ENCODE measurements at regions not wholly inside any gene's neighbourhood (a gene's known extent, or its start where the extent isn't known, plus 50 kb on each side); places are given as distances from the start of the nearest gene placed in this dataset.
"Not testable (repeated sequence)": the region's sequence is repeated elsewhere in the genome, so short reads cannot be mapped to it uniquely, and the experiment has no call there.

DNA sequence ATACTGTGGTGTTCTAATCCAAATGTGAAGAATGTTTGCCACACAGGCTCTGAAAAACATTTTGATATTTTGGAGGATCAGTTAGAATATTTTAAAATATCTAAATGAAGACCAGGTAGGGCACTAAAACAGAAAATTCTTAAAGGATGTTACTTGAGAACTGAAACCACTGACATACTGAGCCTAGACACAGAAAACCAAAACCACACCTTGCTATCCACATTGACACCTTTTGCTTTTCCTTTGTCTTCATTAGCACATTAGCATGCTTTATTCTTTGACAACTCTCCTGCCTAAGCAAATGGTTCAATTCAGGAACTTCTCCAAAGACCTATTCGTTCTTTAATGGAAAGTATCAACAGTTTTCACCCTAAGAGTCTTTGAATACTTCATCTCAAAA, 835.9 kb upstream of the GRM7 start:
- H3K27ac ChIP-seq (ENCODE audit: low read length): no peak overlapping the region
- H3K4me3 ChIP-seq (ENCODE audit: low read depth in 1 of 2, low read length in 2 of 2): no peak overlapping the region
- no peaks in the 10 kb centered on the region for H3K4me1 ChIP-seq (ENCODE audit: control insufficient read depth in 1 of 2, insufficient read depth in 2 of 2, low read length in 2 of 2)
- no peaks in the 10 kb centered on the region for H3K27me3 ChIP-seq (ENCODE audit: low read depth, low read length)
- peaks cover 0 to 11% of the 10 kb centered on the region in 2 donors for H3K9me3 ChIP-seq (ENCODE audit: control insufficient read depth in 1 of 2, low read length in 2 of 2)
- H3K36me3 ChIP-seq (ENCODE audit: control insufficient read depth in 1 of 2, insufficient read depth in 2 of 2, low read length in 2 of 2): no peaks in the 10 kb centered on the region

DNA sequence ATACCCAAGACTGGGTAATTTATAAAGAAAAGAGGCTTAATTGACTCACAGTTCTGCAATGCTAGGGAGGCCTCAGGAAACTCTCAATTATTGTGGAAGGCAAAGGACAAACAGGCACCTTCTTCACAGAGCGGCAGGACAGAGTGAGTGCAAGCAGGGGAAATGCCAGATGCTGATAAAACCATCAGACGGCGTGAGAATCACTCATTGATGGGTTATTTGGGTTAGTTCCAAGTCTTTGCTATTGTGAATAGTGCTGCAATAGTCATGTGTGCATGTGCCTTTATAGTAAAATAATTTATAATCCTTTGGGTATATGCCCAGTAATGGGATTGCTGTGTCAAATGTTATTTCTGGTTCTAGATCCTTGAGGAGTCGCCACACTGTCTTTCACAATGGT, 830.3 kb upstream of the GRM7 start:
- not testable (repeated sequence) for H3K36me3 ChIP-seq (ENCODE audit: control insufficient read depth in 1 of 2, insufficient read depth in 2 of 2, low read length in 2 of 2)

DNA sequence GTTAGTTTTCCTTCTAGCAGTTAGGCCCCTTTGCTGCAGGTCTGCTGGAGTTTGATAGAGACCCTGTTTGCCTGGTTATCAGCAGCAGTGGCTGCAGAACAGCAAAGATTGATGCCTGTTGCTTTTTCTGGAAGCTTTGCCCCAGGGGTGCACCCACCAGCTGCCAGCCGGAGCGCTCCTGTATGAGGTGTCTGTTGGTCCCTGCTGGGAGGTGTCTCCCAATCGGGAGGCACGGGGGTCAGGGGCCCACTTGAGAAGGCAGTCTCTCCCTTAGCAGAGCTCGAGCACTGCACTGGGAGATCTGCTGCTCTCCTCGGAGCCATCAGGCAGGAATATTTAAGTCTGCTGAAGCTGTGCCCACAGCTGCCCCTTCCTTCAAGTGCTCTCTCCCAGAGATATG, 825.3 kb upstream of the GRM7 start:
- H3K27ac ChIP-seq (ENCODE audit: low read length): no peak overlapping the region
- H3K36me3 ChIP-seq (ENCODE audit: control insufficient read depth in 1 of 2, insufficient read depth in 2 of 2, low read length in 2 of 2): no peaks in the 10 kb centered on the region
- H3K27me3 ChIP-seq (ENCODE audit: low read depth, low read length): no peaks in the 10 kb centered on the region
- no peaks in the 10 kb centered on the region for H3K4me1 ChIP-seq (ENCODE audit: control insufficient read depth in 1 of 2, insufficient read depth in 2 of 2, low read length in 2 of 2)
- H3K4me3 ChIP-seq (ENCODE audit: low read depth in 1 of 2, low read length in 2 of 2): no peak overlapping the region
- peaks cover 0 to 5% of the 10 kb centered on the region in 2 donors for H3K9me3 ChIP-seq (ENCODE audit: control insufficient read depth in 1 of 2, low read length in 2 of 2)

More for the DNA sequence above, 830.3 kb upstream of the GRM7 start:
- H3K27ac ChIP-seq (ENCODE audit: low read length); H3K27me3 ChIP-seq (ENCODE audit: low read depth, low read length); H3K4me3 ChIP-seq (ENCODE audit: low read depth in 1 of 2, low read length in 2 of 2); H3K4me1 ChIP-seq (ENCODE audit: control insufficient read depth in 1 of 2, insufficient read depth in 2 of 2, low read length in 2 of 2); H3K9me3 ChIP-seq (ENCODE audit: control insufficient read depth in 1 of 2, low read length in 2 of 2): not testable (repeated sequence)

DNA sequence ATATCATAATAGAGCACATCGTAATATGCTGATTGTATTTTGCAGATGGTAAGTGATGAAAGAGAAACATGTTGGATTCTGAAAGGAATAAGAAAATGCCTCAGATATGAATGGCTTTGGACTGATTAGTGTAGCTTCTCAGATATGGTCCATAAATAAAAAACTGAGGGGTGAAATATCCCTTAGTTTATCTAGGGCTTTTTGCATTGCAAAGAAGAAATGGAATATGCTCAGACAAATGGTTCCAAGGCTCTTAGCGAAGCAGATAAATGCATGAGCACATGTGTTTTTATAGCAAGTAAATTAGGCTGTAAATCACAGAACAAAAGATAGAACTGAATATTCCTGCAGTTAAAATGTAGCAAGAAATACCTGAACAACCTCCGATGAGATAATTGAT, 820.9 kb upstream of the GRM7 start:
- H3K9me3 ChIP-seq (ENCODE audit: control insufficient read depth in 1 of 2, low read length in 2 of 2): peaks cover 0 to 3% of the 10 kb centered on the region in 2 donors
- no peak overlapping the region for H3K4me3 ChIP-seq (ENCODE audit: low read depth in 1 of 2, low read length in 2 of 2)
- no peaks in the 10 kb centered on the region for H3K36me3 ChIP-seq (ENCODE audit: control insufficient read depth in 1 of 2, insufficient read depth in 2 of 2, low read length in 2 of 2)
- no peaks in the 10 kb centered on the region for H3K27me3 ChIP-seq (ENCODE audit: low read depth, low read length)
- no peak overlapping the region for H3K27ac ChIP-seq (ENCODE audit: low read length)
- no peaks in the 10 kb centered on the region for H3K4me1 ChIP-seq (ENCODE audit: control insufficient read depth in 1 of 2, insufficient read depth in 2 of 2, low read length in 2 of 2)

DNA sequence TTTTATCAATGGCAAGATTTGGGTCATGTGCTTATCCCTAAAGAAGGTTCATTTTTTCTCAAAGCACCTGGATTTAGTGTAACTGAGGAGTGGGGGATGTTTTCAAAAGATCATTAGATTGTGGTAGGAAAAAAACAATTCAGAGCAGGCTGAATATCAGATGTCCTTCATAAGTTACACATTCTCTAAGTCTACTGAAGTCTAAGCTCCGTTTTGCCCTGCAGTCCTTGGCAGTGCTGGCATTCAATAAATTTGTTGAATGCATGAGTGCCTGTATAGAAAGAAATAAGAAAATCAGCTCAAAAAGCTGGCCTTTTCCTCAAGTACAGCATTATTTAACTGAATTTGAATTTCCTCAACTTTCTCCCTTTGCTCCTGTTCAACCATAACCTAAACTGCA, 819.0 kb upstream of the GRM7 start:
- Histone ChIP-seq H3K4me1 (ENCODE audit: control insufficient read depth in 1 of 2, insufficient read depth in 2 of 2, low read length in 2 of 2) (no peaks in the 10 kb centered on the region), H3K27me3 (ENCODE audit: low read depth, low read length) (no peaks in the 10 kb centered on the region), H3K27ac (ENCODE audit: low read length) (no peak overlapping the region), H3K36me3 (ENCODE audit: control insufficient read depth in 1 of 2, insufficient read depth in 2 of 2, low read length in 2 of 2) (no peaks in the 10 kb centered on the region), H3K9me3 (ENCODE audit: control insufficient read depth in 1 of 2, low read length in 2 of 2) (peaks cover 0 to 3% of the 10 kb centered on the region in 2 donors), H3K4me3 (ENCODE audit: low read depth in 1 of 2, low read length in 2 of 2) (no peak overlapping the region)

DNA sequence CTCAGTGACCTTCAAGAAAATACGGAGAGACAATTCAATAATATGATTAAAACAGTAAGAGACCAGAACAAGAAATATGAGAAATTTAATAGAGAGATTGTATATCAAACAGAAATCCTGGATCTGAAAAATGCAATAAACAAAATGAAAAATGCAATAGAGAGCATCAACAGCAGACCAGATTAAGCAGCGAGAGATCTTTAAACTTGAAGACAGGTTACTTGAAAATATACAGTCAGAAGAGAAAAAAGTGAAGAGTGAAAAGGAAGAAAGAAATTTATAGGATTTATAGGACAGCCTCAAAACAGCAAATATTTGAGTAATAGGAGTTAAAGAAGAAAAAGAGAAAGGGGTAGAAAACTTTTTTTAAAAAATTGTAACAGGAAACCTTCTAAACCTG, 813.9 kb upstream of the GRM7 start:
- H3K4me3 ChIP-seq (ENCODE audit: low read depth in 1 of 2, low read length in 2 of 2): no peak overlapping the region
- H3K4me1 ChIP-seq (ENCODE audit: control insufficient read depth in 1 of 2, insufficient read depth in 2 of 2, low read length in 2 of 2): no peaks in the 10 kb centered on the region
- H3K27me3 ChIP-seq (ENCODE audit: low read depth, low read length): no peaks in the 10 kb centered on the region
- H3K9me3 ChIP-seq (ENCODE audit: control insufficient read depth in 1 of 2, low read length in 2 of 2): peaks cover 0 to 18% of the 10 kb centered on the region in 2 donors
- no peak overlapping the region for H3K27ac ChIP-seq (ENCODE audit: low read length)
- no peaks in the 10 kb centered on the region for H3K36me3 ChIP-seq (ENCODE audit: control insufficient read depth in 1 of 2, insufficient read depth in 2 of 2, low read length in 2 of 2)

DNA sequence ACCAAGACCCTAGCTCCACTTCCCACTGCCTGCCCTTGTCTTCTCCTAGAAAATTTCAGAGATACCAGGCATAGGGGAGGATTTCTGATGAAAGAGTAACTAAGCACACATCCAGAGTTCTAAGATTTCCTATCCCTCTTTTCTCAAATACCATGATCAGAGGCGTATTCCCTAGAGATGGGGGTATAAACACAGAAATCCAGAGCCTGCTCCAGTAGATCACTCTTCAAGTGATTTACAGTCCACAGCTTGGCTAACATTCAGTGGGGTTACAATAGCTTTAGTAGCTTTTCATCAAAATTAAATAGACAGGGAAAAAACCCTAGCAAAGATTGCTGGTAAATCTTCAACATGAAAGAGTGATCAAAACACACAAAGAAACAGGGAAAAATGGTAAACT, 800.7 kb upstream of the GRM7 start:
- no peak overlapping the region for H3K4me3 ChIP-seq (ENCODE audit: low read depth in 1 of 2, low read length in 2 of 2)

DNA sequence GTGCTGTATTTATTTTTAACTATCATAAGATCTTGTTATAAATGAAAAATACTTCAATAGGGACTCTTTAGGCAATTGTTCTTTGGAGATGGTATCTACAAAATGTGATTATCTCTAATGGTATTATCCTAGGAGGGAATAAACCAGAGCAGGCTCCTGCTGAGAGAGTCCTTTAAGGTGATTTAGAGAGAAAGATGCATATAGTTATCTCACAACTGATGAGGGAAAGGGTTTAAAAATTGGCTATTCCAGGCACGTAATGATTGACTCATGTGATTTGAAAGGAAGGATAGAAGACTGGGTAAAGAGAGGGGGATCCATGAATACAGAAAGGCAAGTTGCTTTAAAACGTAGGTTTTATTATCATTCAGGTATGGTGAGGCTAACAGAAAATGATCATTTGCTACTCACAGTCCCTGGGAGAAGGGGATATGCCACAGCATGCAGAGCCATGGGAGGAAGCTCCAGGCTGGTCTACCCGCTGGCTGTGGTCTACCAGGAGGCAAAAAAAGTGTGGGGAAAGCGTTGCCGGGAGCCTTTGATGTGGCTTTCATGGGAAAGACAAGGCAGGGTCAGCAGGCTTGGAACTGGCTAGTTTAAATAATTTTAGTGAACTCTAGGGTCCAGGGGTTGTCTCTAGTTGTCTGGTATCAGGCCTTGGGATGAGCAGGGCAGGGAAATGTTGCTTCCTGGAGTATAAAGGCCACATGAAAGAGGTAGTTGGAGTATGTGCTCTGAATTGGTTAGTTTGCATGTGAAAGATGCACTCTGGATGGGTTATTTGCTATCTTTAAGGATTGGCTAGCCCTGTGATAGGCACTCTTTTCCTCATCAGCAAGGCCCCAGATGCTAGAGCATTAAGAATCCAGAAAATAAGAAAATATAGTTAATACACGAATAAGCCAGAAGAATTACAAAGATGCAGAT, 798.4 kb upstream of the GRM7 start:
- no peak overlapping the region for H3K4me3 ChIP-seq (ENCODE audit: low read depth in 1 of 2, low read length in 2 of 2)
- H3K36me3 ChIP-seq (ENCODE audit: control insufficient read depth in 1 of 2, insufficient read depth in 2 of 2, low read length in 2 of 2): no peaks in the 10 kb centered on the region
- H3K9me3 ChIP-seq (ENCODE audit: control insufficient read depth in 1 of 2, low read length in 2 of 2): no peaks in the 10 kb centered on the region
- H3K27ac ChIP-seq (ENCODE audit: low read length): no peak overlapping the region
- H3K4me1 ChIP-seq (ENCODE audit: control insufficient read depth in 1 of 2, insufficient read depth in 2 of 2, low read length in 2 of 2): no peaks in the 10 kb centered on the region
- H3K27me3 ChIP-seq (ENCODE audit: low read depth, low read length): no peaks in the 10 kb centered on the region

More for the DNA sequence above, 800.7 kb upstream of the GRM7 start:
- no peak overlapping the region for H3K27ac ChIP-seq (ENCODE audit: low read length)
- H3K27me3 ChIP-seq (ENCODE audit: low read depth, low read length): no peaks in the 10 kb centered on the region
- H3K36me3 ChIP-seq (ENCODE audit: control insufficient read depth in 1 of 2, insufficient read depth in 2 of 2, low read length in 2 of 2): no peaks in the 10 kb centered on the region
- H3K9me3 ChIP-seq (ENCODE audit: control insufficient read depth in 1 of 2, low read length in 2 of 2): no peaks in the 10 kb centered on the region
- no peaks in the 10 kb centered on the region for H3K4me1 ChIP-seq (ENCODE audit: control insufficient read depth in 1 of 2, insufficient read depth in 2 of 2, low read length in 2 of 2)

DNA sequence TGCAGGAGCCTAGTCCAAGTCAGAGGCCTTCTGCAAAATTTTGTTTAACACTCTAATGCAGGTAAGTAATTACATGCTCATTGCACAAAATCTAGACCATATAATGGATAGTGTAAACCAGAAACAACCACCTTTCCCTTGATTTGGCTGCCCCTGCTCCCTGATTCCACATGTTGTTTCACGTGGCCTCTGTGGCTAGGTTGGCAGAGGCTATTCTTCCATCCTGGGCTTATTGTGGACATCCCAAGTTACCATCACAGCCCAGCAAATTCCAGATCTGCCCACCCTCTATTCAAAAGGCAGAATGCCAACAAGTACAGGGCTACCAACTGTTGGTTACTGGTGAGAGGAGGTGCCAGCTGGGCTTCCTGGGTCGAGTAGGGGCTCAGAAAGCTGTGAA, 794.5 kb upstream of the GRM7 start:
- Histone ChIP-seq H3K4me1 (ENCODE audit: control insufficient read depth in 1 of 2, insufficient read depth in 2 of 2, low read length in 2 of 2) (no peaks in the 10 kb centered on the region), H3K27me3 (ENCODE audit: low read depth, low read length) (no peaks in the 10 kb centered on the region), H3K36me3 (ENCODE audit: control insufficient read depth in 1 of 2, insufficient read depth in 2 of 2, low read length in 2 of 2) (no peaks in the 10 kb centered on the region), H3K9me3 (ENCODE audit: control insufficient read depth in 1 of 2, low read length in 2 of 2) (no peaks in the 10 kb centered on the region), H3K4me3 (ENCODE audit: low read depth in 1 of 2, low read length in 2 of 2) (no peak overlapping the region), H3K27ac (ENCODE audit: low read length) (no peak overlapping the region)

DNA sequence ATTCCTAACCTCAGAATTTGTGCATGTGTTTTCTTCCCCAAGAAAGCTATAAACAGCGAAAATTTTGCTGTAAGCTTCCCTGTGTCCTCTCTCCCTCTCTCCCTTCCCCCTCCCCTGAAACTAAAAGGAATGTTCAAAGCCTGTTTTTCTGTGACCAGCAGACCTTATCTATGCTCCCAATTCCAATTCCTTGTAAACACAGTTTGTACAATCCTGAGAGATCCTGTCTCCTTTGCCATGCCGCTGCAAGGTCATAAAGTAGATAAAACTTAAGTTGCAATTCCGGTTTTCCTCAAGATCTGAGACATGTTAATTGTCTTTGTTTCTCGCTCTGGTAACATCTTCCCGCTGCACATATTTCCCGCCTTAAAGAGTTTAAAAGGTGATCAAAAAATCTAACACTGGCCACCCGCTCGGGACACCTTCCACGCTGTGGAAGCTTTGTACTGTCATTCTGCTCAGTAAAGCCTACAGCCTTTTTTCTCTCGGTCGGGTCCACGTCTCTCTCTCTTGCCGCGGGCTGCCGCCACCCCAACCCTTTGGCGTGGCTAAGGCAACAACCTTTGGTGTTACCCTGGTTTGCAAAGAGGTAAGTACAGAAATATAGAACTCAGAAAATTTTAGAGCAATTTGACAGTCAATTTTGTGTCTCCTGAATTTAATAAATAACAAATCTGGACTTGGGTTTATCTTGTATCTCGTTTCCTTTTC, 793.9 kb upstream of the GRM7 start:
- H3K27ac ChIP-seq (ENCODE audit: low read length); H3K4me1 ChIP-seq (ENCODE audit: control insufficient read depth in 1 of 2, insufficient read depth in 2 of 2, low read length in 2 of 2); H3K4me3 ChIP-seq (ENCODE audit: low read depth in 1 of 2, low read length in 2 of 2); H3K36me3 ChIP-seq (ENCODE audit: control insufficient read depth in 1 of 2, insufficient read depth in 2 of 2, low read length in 2 of 2); H3K9me3 ChIP-seq (ENCODE audit: control insufficient read depth in 1 of 2, low read length in 2 of 2); H3K27me3 ChIP-seq (ENCODE audit: low read depth, low read length): not testable (repeated sequence)

DNA sequence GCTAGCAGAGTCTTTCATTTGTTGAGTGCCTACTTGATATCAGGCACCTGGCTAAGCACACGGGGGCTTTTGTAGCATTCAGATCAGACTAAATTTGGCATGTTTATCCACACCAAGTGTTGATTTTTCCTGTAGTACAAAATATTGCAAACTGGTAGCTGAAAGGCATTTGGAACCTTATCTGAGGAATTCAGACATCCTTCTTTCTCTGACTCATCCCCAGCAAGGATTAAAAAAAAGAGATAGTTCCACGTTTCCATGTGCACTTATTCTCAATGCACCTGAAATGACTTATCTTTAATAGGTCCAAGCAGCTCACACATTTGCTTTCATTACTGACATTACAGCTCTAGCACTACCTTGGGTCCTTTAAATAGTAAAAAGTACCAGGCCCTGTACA, 786.0 kb upstream of the GRM7 start:
- H3K36me3 ChIP-seq (ENCODE audit: control insufficient read depth in 1 of 2, insufficient read depth in 2 of 2, low read length in 2 of 2): no peaks in the 10 kb centered on the region
- H3K27ac ChIP-seq (ENCODE audit: low read length): no peak overlapping the region
- H3K27me3 ChIP-seq (ENCODE audit: low read depth, low read length): no peaks in the 10 kb centered on the region
- no peaks in the 10 kb centered on the region for H3K4me1 ChIP-seq (ENCODE audit: control insufficient read depth in 1 of 2, insufficient read depth in 2 of 2, low read length in 2 of 2)
- no peak overlapping the region for H3K4me3 ChIP-seq (ENCODE audit: low read depth in 1 of 2, low read length in 2 of 2)
- H3K9me3 ChIP-seq (ENCODE audit: control insufficient read depth in 1 of 2, low read length in 2 of 2): no peaks in the 10 kb centered on the region
